ENCODE measurements at regions not wholly inside any gene's neighbourhood (a gene's known extent, or its start where the extent isn't known, plus 50 kb on each side); places are given as distances from the start of the nearest gene placed in this dataset.

GRCh38 chr6:126570507-126570906 lies 230.6 kb downstream of the CENPW start:
- H3K27me3 ChIP-seq (ENCODE audit: low read length) = no peaks in the 10 kb centered on the region
- no peaks in the 10 kb centered on the region for H3K79me2 ChIP-seq (ENCODE audit: insufficient read depth, low read length)
- no peaks in the 10 kb centered on the region for H3K36me3 ChIP-seq (ENCODE audit: low read length)
- no peaks in the 10 kb centered on the region for H4K20me1 ChIP-seq (ENCODE audit: low read depth, low read length)
- no peaks in the 10 kb centered on the region for H3K9me2 ChIP-seq (replicated peaks; ENCODE audit: insufficient read depth, low read length)
- H3F3A ChIP-seq (ENCODE audit: insufficient read depth) = no peaks in the 10 kb centered on the region
- H3K9ac ChIP-seq (ENCODE audit: low read length) = no peak overlapping the region
- TF ChIP-seq EZH2phosphoT487 (conservative IDR thresholded peaks at IDR 0.05; ENCODE audit: low read length) = no peak
- no peak for TF ChIP-seq CTCF (IDR thresholded peaks at IDR 0.05; ENCODE audit: insufficient read depth, low read length, poor library complexity, severe bottlenecking)
- H2AFZ ChIP-seq (ENCODE audit: low read depth, low read length, severe bottlenecking) = no peak overlapping the region
- H3K9me3 ChIP-seq (ENCODE audit: insufficient read depth, low read length) = no peaks in the 10 kb centered on the region
- no peak overlapping the region for H3K4me2 ChIP-seq (ENCODE audit: low read depth, low read length, poor library complexity, severe bottlenecking)
- H3K4me3 ChIP-seq (ENCODE audit: insufficient read depth, low read length, poor library complexity, severe bottlenecking) = no peak overlapping the region
- H3K27ac ChIP-seq (ENCODE audit: low read depth, low read length) = no peak overlapping the region

- TF ChIP-seq EZH2phosphoT487 (conservative IDR thresholded peaks at IDR 0.05; ENCODE audit: low read length) (no peak), CTCF (IDR thresholded peaks at IDR 0.05; ENCODE audit: insufficient read depth, low read length, poor library complexity, severe bottlenecking) (no peak)
- Histone ChIP-seq H2AFZ (ENCODE audit: low read depth, low read length, severe bottlenecking) (no peak overlapping the region), H3K9me3 (ENCODE audit: insufficient read depth, low read length) (no peaks in the 10 kb centered on the region), H3K27ac (ENCODE audit: low read depth, low read length) (no peak overlapping the region), H4K20me1 (ENCODE audit: low read depth, low read length) (no peaks in the 10 kb centered on the region), H3K36me3 (ENCODE audit: low read length) (no peaks in the 10 kb centered on the region), H3K4me3 (ENCODE audit: insufficient read depth, low read length, poor library complexity, severe bottlenecking) (no peak overlapping the region), H3K4me2 (ENCODE audit: low read depth, low read length, poor library complexity, severe bottlenecking) (no peak overlapping the region), H3K9ac (ENCODE audit: low read length) (no peak overlapping the region), H3K79me2 (ENCODE audit: insufficient read depth, low read length) (no peaks in the 10 kb centered on the region), H3K27me3 (ENCODE audit: low read length) (no peaks in the 10 kb centered on the region), H3K9me2 (replicated peaks; ENCODE audit: insufficient read depth, low read length) (no peaks in the 10 kb centered on the region), H3F3A (ENCODE audit: insufficient read depth) (no peaks in the 10 kb centered on the region)
These were observed 234.4 kb downstream of the CENPW start for GRCh38 chr6:126574301-126574700.

GRCh38 chr6:126581316-126581715 lies 241.4 kb downstream of the CENPW start:
- H3K36me3 ChIP-seq (ENCODE audit: low read length) = no peaks in the 10 kb centered on the region
- TF ChIP-seq EZH2phosphoT487 (conservative IDR thresholded peaks at IDR 0.05; ENCODE audit: low read length) (no peak), CTCF (IDR thresholded peaks at IDR 0.05; ENCODE audit: insufficient read depth, low read length, poor library complexity, severe bottlenecking) (no peak)
- H3K27me3 ChIP-seq (ENCODE audit: low read length) = no peaks in the 10 kb centered on the region
- no peaks in the 10 kb centered on the region for H3K9me2 ChIP-seq (replicated peaks; ENCODE audit: insufficient read depth, low read length)
- H2AFZ ChIP-seq (ENCODE audit: low read depth, low read length, severe bottlenecking) = no peak overlapping the region
- H4K20me1 ChIP-seq (ENCODE audit: low read depth, low read length) = no peaks in the 10 kb centered on the region
- no peak overlapping the region for H3K27ac ChIP-seq (ENCODE audit: low read depth, low read length)
- H3K79me2 ChIP-seq (ENCODE audit: insufficient read depth, low read length) = no peaks in the 10 kb centered on the region
- no peak overlapping the region for H3K4me2 ChIP-seq (ENCODE audit: low read depth, low read length, poor library complexity, severe bottlenecking)
- no peak overlapping the region for H3K9ac ChIP-seq (ENCODE audit: low read length)
- no peaks in the 10 kb centered on the region for H3K9me3 ChIP-seq (ENCODE audit: insufficient read depth, low read length)
- no peaks in the 10 kb centered on the region for H3F3A ChIP-seq (ENCODE audit: insufficient read depth)
- H3K4me3 ChIP-seq (ENCODE audit: insufficient read depth, low read length, poor library complexity, severe bottlenecking) = no peak overlapping the region
